ENCODE measurements at regions not wholly inside any gene's neighbourhood (a gene's known extent, or its start where the extent isn't known, plus 50 kb on each side); places are given as distances from the start of the nearest gene placed in this dataset.

- H3K27me3 ChIP-seq (ENCODE audit: insufficient read depth, low read length), result no peaks in the 10 kb centered on the region
- H4K91ac ChIP-seq (ENCODE audit: insufficient read length, low read depth, low read length), result no peak overlapping the region
- no peak overlapping the region for H3K18ac ChIP-seq (ENCODE audit: insufficient read length, low read depth, low read length)
- DNase-seq, result no peak
- H3K14ac ChIP-seq (ENCODE audit: insufficient read depth, low read length), result no peak overlapping the region
- H3K9me3 Mint-ChIP-seq, result no peaks in the 10 kb centered on the region; a peak in 1 of 5 replicates
- H3K4me2 ChIP-seq (ENCODE audit: insufficient read depth, insufficient read length, low read length), result no peak overlapping the region
- H3K79me2 ChIP-seq (ENCODE audit: insufficient read depth, low read length), result no peaks in the 10 kb centered on the region
- no peak overlapping the region for H4K5ac ChIP-seq (ENCODE audit: insufficient read length, low read depth, low read length)
- no peak overlapping the region for H2BK12ac ChIP-seq (ENCODE audit: insufficient read length, low read depth, low read length)
- peaks cover 11 to 12% of the 10 kb centered on the region in 2 experiments for H3K4me1 Mint-ChIP-seq
- H4K20me1 ChIP-seq (ENCODE audit: control insufficient read depth, insufficient read depth, insufficient read length), result no peaks in the 10 kb centered on the region
- H3T11ph ChIP-seq (ENCODE audit: low read length), result no peak overlapping the region
- H3K27me3 Mint-ChIP-seq (ENCODE audit: low read depth), result peaks cover 18% of the 10 kb centered on the region
- no peak overlapping the region for H3K4ac ChIP-seq (ENCODE audit: low read depth, low read length)
- no peak overlapping the region for H2AFZ ChIP-seq (ENCODE audit: low read length)
- no peaks in the 10 kb centered on the region for H3K9me3 ChIP-seq (ENCODE audit: control insufficient read depth, low read depth, low read length)
- WGBS (ENCODE audit: extremely low coverage, insufficient read length, low lambda C conversion rate), result no CpG with 5 or more reads among the region's 4 CpGs
- H2BK5ac ChIP-seq (ENCODE audit: insufficient read length, low read length), result no peak overlapping the region
- no peak overlapping the region for H3K4me3 Mint-ChIP-seq
- no peak overlapping the region for H2BK15ac ChIP-seq (ENCODE audit: low read depth, low read length)
- H3K23me2 ChIP-seq (ENCODE audit: insufficient read length, low read depth, low read length, poor library complexity, severe bottlenecking), result no peaks in the 10 kb centered on the region
- H3K27ac Mint-ChIP-seq, result no peak overlapping the region
- H4K8ac ChIP-seq (replicated peaks; ENCODE audit: insufficient read length, low read depth, low read length), result no peak overlapping the region
- H3K56ac ChIP-seq (ENCODE audit: insufficient read length, low read depth, low read length), result no peak overlapping the region
- TF ChIP-seq CTCF (conservative IDR thresholded peaks at IDR 0.05), result no peak
- H3K36me3 Mint-ChIP-seq (ENCODE audit: insufficient read depth in 1 of 3, low read depth in 3 of 3), result peaks cover 0 to 5% (median 0%) of the 10 kb centered on the region in 3 experiments; a peak in 2 of 7 replicates
- H3K79me1 ChIP-seq (ENCODE audit: insufficient read depth, low read depth, low read length, poor library complexity, severe bottlenecking), result no peaks in the 10 kb centered on the region
- no peak overlapping the region for H2BK20ac ChIP-seq (ENCODE audit: low read depth, low read length, poor library complexity, severe bottlenecking)
- H3K4me1 ChIP-seq (ENCODE audit: insufficient read depth, low read length), result no peaks in the 10 kb centered on the region
- H3K27ac ChIP-seq (ENCODE audit: insufficient read length, low read depth, low read length), result no peak overlapping the region
- no peak overlapping the region for H2BK120ac ChIP-seq (ENCODE audit: low read depth, low read length, poor library complexity, severe bottlenecking)
- H2AK5ac ChIP-seq (ENCODE audit: insufficient read length, low read length), result no peak overlapping the region
- H3K9ac ChIP-seq (ENCODE audit: extremely low read depth, insufficient read length, low read length), result no peak overlapping the region
- H3K23ac ChIP-seq (ENCODE audit: insufficient read length, low read depth, low read length), result no peak overlapping the region
Observed at GRCh38 chrX:486325-486724, 99.6 kb upstream of the PPP2R3B start.
